DOHH2 (cell line): ENCODE measurements at regions not wholly inside any gene's neighbourhood (a gene's known extent, or its start where the extent isn't known, plus 50 kb on each side); places are given as distances from the start of the nearest gene placed in this dataset.

Experiments
- CTCF ChIP-seq: fragments of 200-600 bp; sonication (generic); IDR thresholded peaks from one replicate; pipeline ENCODE4 v1.5.1; 2014; ENCODE audit warnings: antibody characterized with exemption, mild to moderate bottlenecking, low read depth, low read length; ENCODE audit not compliant: poor library complexity, severe bottlenecking
- EZH2phosphoT487 ChIP-seq: fragments of 200-600 bp; sonication (generic); IDR thresholded peaks from 2 replicates; pipeline ENCODE4 v1.6.1; 2017; ENCODE audit warnings: borderline replicate concordance, mild to moderate bottlenecking, antibody characterized with exemption, low read length, moderate library complexity, mixed read lengths

- TF ChIP-seq EZH2phosphoT487 (no peak), CTCF (no peak)
Measured at GRCh38 chr10:44235363-44235762, 149.5 kb downstream of the CXCL12 start.
